ENCODE measurements at regions not wholly inside any gene's neighbourhood (a gene's known extent, or its start where the extent isn't known, plus 50 kb on each side); places are given as distances from the start of the nearest gene placed in this dataset.

DNA sequence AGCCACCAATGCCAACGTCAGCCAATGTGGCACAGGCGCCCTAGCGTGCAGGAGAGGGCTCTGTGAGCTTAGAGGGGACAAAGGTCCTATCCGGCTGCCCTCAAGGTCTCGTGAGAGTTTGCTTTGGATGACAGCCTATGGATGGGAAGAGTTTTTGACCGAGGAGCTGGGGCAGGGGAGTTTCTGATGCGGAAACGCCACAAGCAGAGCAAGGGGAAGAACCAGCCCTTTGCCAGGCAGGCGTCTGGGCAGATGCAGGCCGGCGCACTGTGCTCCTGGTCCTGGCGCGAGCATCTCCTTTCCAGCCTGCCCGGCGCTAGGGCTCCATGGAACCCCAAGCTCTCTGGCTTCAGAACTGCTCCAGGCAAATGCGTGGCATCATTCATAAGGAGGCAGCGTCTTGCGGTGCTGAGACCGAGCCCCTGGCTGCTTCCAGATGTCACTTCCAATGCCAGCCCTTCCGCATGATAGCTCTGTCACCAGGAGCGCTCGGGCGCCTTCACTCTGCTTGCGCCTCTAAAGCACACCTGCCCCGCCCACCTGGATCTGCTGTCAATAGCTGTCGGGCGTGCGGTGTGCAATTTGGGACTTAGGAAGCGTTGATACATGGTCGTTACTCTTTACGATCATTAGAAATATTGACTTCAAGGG is 374.9 kb upstream of the IRX1 start:
- POLR2A ChIA-PET (ENCODE audit: partially characterized antibody) = no interaction called here
- Histone ChIP-seq H3K23ac (ENCODE audit: insufficient read length) (no peak overlapping the region), H3K4me3 (ENCODE audit: extremely low read depth in 1 of 4, insufficient read depth in 2 of 4, low read depth in 3 of 4, low read length in 4 of 4) (no peak overlapping the region), H3K79me1 (ENCODE audit: low read depth, low read length) (no peaks in the 10 kb centered on the region), H3K4ac (replicated peaks; ENCODE audit: insufficient read length, low read depth, low read length) (no peak overlapping the region), H4K8ac (ENCODE audit: extremely low read depth, insufficient read depth, low read length) (no peak overlapping the region; the same call in 1 of the 2 replicates), H3K14ac (ENCODE audit: insufficient read length) (no peak overlapping the region), H3K4me2 (ENCODE audit: insufficient read depth in 1 of 2, low read depth in 2 of 2, low read length in 2 of 2) (no peak overlapping the region), H4K5ac (ENCODE audit: insufficient read length, low read depth, low read length) (no peak overlapping the region), H2BK20ac (ENCODE audit: low read length) (no peak overlapping the region), H3K4me1 (replicated peaks in 1 of 4; ENCODE audit: control insufficient read depth in 3 of 4, insufficient read depth in 4 of 4, low read length in 3 of 4) (no peaks in the 10 kb centered on the region), H4K91ac (replicated peaks; ENCODE audit: insufficient read length, low read length) (peak overlapping the region; percentile 62), H3K23me2 (ENCODE audit: low read depth, low read length) (no peaks in the 10 kb centered on the region), H2BK120ac (replicated peaks; ENCODE audit: low read depth, low read length) (no peak overlapping the region), H3K9ac (replicated peaks in 1 of 4; ENCODE audit: extremely low read depth in 1 of 4, low read depth in 3 of 4, low read length in 3 of 4) (no peak overlapping the region), H3K9me3 (ENCODE audit: insufficient read depth in 2 of 2, low read depth in 1 of 2, low read length in 1 of 2) (no peaks in the 10 kb centered on the region), H3K27me3 (replicated peaks in 1 of 4; ENCODE audit: control insufficient read depth in 3 of 4, extremely low read depth in 1 of 4, insufficient read depth in 3 of 4, low read length in 3 of 4) (no peaks in the 10 kb centered on the region), H3K36me3 (ENCODE audit: control insufficient read depth in 2 of 4, insufficient read depth in 4 of 4, low read length in 3 of 4) (no peaks in the 10 kb centered on the region), H3K18ac (ENCODE audit: extremely low read depth, low read length) (no peak overlapping the region), H3K56ac (replicated peaks; ENCODE audit: insufficient read length, low read depth, low read length) (no peak overlapping the region), H3K79me2 (ENCODE audit: control insufficient read depth in 1 of 2, insufficient read depth in 2 of 2, low read length in 2 of 2) (no peaks in the 10 kb centered on the region), H2BK15ac (ENCODE audit: low read length) (no peak overlapping the region), H2BK12ac (ENCODE audit: low read depth, low read length) (no peak overlapping the region), H2BK5ac (ENCODE audit: low read depth, low read length) (no peak overlapping the region), H2AFZ (ENCODE audit: low read length) (no peak overlapping the region; the same call in 1 of the 2 replicates), H2AK5ac (ENCODE audit: low read depth, low read length) (no peak overlapping the region), H3K27ac (ENCODE audit: low read depth, low read length) (no peak overlapping the region), H4K20me1 (replicated peaks in 1 of 2; ENCODE audit: control insufficient read depth in 1 of 2, insufficient read depth in 2 of 2, low read length in 2 of 2) (peaks cover 0 to under 1% of the 10 kb centered on the region in 2 experiments)
- CTCF ChIA-PET (ENCODE audit: partially characterized antibody) = interaction anchor here (1.4 kb wide), 1 partner anchor 25 kb away, joined by 4 read pairs; no protein-coding TSS in a partner anchor
- no peak for FAIRE-seq
- WGBS, 2 experiments (ENCODE audit: extremely low coverage in 1 of 2, insufficient coverage in 1 of 2, insufficient read length in 1 of 2, insufficient replicate concordance in 2 of 2, low coverage in 1 of 2, low lambda C conversion rate in 2 of 2, missing lambda C conversion rate in 1 of 2) = 93% methylated on average over 31 of the region's 31 CpGs; no CpG with 5 or more reads in 1 of the 2 experiments
- DNase-seq (ENCODE audit: low read depth in 1 of 2, low spot score in 2 of 2) = peak in 1 of 2 experiments; percentile 42
- TF ChIP-seq POLR2AphosphoS5 (IDR thresholded peaks at IDR 0.05; ENCODE audit: low read depth, low read length) = no peak
- no peak for TF ChIP-seq TEAD4 (IDR thresholded peaks at IDR 0.05; ENCODE audit: low read depth, low read length)
- TF ChIP-seq, protein P1, sequence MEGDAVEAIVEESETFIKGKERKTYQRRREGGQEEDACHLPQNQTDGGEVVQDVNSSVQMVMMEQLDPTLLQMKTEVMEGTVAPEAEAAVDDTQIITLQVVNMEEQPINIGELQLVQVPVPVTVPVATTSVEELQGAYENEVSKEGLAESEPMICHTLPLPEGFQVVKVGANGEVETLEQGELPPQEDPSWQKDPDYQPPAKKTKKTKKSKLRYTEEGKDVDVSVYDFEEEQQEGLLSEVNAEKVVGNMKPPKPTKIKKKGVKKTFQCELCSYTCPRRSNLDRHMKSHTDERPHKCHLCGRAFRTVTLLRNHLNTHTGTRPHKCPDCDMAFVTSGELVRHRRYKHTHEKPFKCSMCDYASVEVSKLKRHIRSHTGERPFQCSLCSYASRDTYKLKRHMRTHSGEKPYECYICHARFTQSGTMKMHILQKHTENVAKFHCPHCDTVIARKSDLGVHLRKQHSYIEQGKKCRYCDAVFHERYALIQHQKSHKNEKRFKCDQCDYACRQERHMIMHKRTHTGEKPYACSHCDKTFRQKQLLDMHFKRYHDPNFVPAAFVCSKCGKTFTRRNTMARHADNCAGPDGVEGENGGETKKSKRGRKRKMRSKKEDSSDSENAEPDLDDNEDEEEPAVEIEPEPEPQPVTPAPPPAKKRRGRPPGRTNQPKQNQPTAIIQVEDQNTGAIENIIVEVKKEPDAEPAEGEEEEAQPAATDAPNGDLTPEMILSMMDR (IDR thresholded peaks at IDR 0.05; ENCODE audit: control extremely low read depth in 1 of 3, insufficient read depth in 1 of 3, low read depth in 1 of 3, low read length in 3 of 3) = no peak
- TF ChIP-seq TAF1 (IDR thresholded peaks at IDR 0.05; ENCODE audit: low read depth, low read length) = no peak
- TF ChIP-seq EP300 (IDR thresholded peaks at IDR 0.05; ENCODE audit: borderline replicate concordance in 1 of 2, low read depth in 2 of 2, low read length in 2 of 2) = no peak
- TF ChIP-seq BCL11A (IDR thresholded peaks at IDR 0.05; ENCODE audit: low read depth in 2 of 2, low read length in 2 of 2) = no peak
- TF ChIP-seq NANOG (IDR thresholded peaks at IDR 0.05; ENCODE audit: insufficient read depth, low read depth, low read length, poor library complexity, severe bottlenecking) = no peak
- no peak for TF ChIP-seq CHD2 (IDR thresholded peaks at IDR 0.05; ENCODE audit: low read length)
- TF ChIP-seq SAP30 (IDR thresholded peaks at IDR 0.05; ENCODE audit: insufficient read depth, insufficient replicate concordance, low read length) = no peak
- TF ChIP-seq CBX8 (IDR thresholded peaks at IDR 0.05; ENCODE audit: borderline replicate concordance, low read depth, low read length) = no peak
- TF ChIP-seq CREB1 (IDR thresholded peaks at IDR 0.05) = no peak
